HG02588 (cell line): ENCODE measurements at regions not wholly inside any gene's neighbourhood (a gene's known extent, or its start where the extent isn't known, plus 50 kb on each side); places are given as distances from the start of the nearest gene placed in this dataset.

ENCODE experiments used
- ATAC-seq: cut with Tn5 transposase; IDR thresholded peaks from one replicate; pipeline ENCODE4 v1.9.1; 2021; ENCODE audit warnings: mild to moderate bottlenecking, moderate library complexity; ENCODE audit not compliant: unreplicated experiment

GRCh38 chr14:101379842-101380241, 181.5 kb upstream of the DIO3 start:
- no peak for ATAC-seq

GRCh38 chr14:101380512-101380911, 180.8 kb upstream of the DIO3 start:
- ATAC-seq = no peak

GRCh38 chr14:101380940-101381339, 180.4 kb upstream of the DIO3 start:
- ATAC-seq = no peak

- no peak for ATAC-seq
Measured at GRCh38 chr14:101383737-101384338, 177.5 kb upstream of the DIO3 start.

GRCh38 chr14:101394374-101394773, 166.9 kb upstream of the DIO3 start:
- ATAC-seq = no peak

GRCh38 chr14:101395779-101396178, 165.5 kb upstream of the DIO3 start:
- no peak for ATAC-seq

- ATAC-seq = no peak
Measured at GRCh38 chr14:101397206-101397605, 164.1 kb upstream of the DIO3 start.

- ATAC-seq = no peak
Measured at GRCh38 chr14:101398011-101398410, 163.3 kb upstream of the DIO3 start.

- ATAC-seq = no peak
Measured at GRCh38 chr14:101399737-101400517, 161.4 kb upstream of the DIO3 start.

- ATAC-seq = no peak
Measured at GRCh38 chr14:101400830-101401229, 160.5 kb upstream of the DIO3 start.

GRCh38 chr14:101402936-101403660, 158.2 kb upstream of the DIO3 start:
- no peak for ATAC-seq

GRCh38 chr14:101404426-101405170, 156.7 kb upstream of the DIO3 start:
- ATAC-seq = no peak

- ATAC-seq = no peak
Measured at GRCh38 chr14:101405171-101405883, 156.0 kb upstream of the DIO3 start.

- ATAC-seq = no peak
Measured at GRCh38 chr14:101406921-101407320, 154.4 kb upstream of the DIO3 start.

GRCh38 chr14:101407328-101407727, 154.0 kb upstream of the DIO3 start:
- no peak for ATAC-seq

GRCh38 chr14:101408077-101408831, 153.0 kb upstream of the DIO3 start:
- no peak for ATAC-seq

GRCh38 chr14:101409006-101409543, 152.2 kb upstream of the DIO3 start:
- no peak for ATAC-seq

- no peak for ATAC-seq
Measured at GRCh38 chr14:101410126-101410525, 151.2 kb upstream of the DIO3 start.

- ATAC-seq = no peak
Measured at GRCh38 chr14:101411151-101411550, 150.1 kb upstream of the DIO3 start.

- no peak for ATAC-seq
Measured at GRCh38 chr14:101411779-101412178, 149.5 kb upstream of the DIO3 start.
